Neural cell (in vitro differentiated cells): ENCODE measurements at regions not wholly inside any gene's neighbourhood (a gene's known extent, or its start where the extent isn't known, plus 50 kb on each side); places are given as distances from the start of the nearest gene placed in this dataset.

Source experiments
- H2AFZ ChIP-seq: fragments of 200-600, 300-800 bp; sonication (generic), shearing (Covaris generic); 2 replicates; pipeline ENCODE4 v1.6.0; 2014; ENCODE audit warnings: low read depth, mild to moderate bottlenecking, antibody characterized with exemption, low read length, moderate library complexity
- H3F3A ChIP-seq: fragments of 200-600 bp; shearing (Covaris generic); 2 replicates; pipeline ENCODE4 v1.6.1; 2016; ENCODE audit warnings: mild to moderate bottlenecking, moderate library complexity, mixed read lengths, antibody characterized with exemption, low read length; ENCODE audit not compliant: insufficient read depth, poor library complexity, severe bottlenecking
- H3K27ac ChIP-seq: fragments of 200-600, 300-800 bp; sonication (generic), shearing (Covaris generic); 2 replicates; pipeline ENCODE4 v1.5.1; 2014; ENCODE audit warnings: mild to moderate bottlenecking, low read length, moderate library complexity
- H3K27me3 ChIP-seq: fragments of 300-800, 200-600 bp; sonication (generic), shearing (Covaris generic); 2 replicates; pipeline ENCODE4 v1.6.0; 2014; ENCODE audit warnings: mild to moderate bottlenecking, low read depth, low read length, moderate library complexity; ENCODE audit not compliant: insufficient read depth
- H3K36me3 ChIP-seq: fragments of 300-800, 200-600 bp; sonication (generic), shearing (Covaris generic); 2 replicates; pipeline ENCODE4 v1.5.1; 2014; ENCODE audit warnings: mild to moderate bottlenecking, antibody characterized with exemption, low read length, moderate library complexity; ENCODE audit not compliant: insufficient read depth
- H3K4me2 ChIP-seq: fragments of 300-800, 200-600 bp; sonication (generic), shearing (Covaris generic); 2 replicates; pipeline ENCODE4 v1.6.0; 2014; ENCODE audit warnings: mild to moderate bottlenecking, low read length
- H3K4me3 ChIP-seq: fragments of 300-800, 200-600 bp; sonication (generic), shearing (Covaris generic); 2 replicates; pipeline ENCODE4 v1.5.1; 2014; ENCODE audit warnings: mild to moderate bottlenecking, low read length, moderate library complexity
- H3K79me2 ChIP-seq: fragments of 200-600 bp; shearing (Covaris generic); replicated peaks from 2 replicates; pipeline ENCODE4 v1.6.0; 2014; ENCODE audit warnings: mild to moderate bottlenecking, low read length, moderate library complexity; ENCODE audit not compliant: insufficient read depth
- H3K9ac ChIP-seq: fragments of 300-800, 200-600 bp; sonication (generic), shearing (Covaris generic); 2 replicates; pipeline ENCODE4 v1.6.1; 2016; ENCODE audit warnings: mild to moderate bottlenecking, low read length, mixed read lengths
- H3K9me2 ChIP-seq: fragments of 200-600 bp; shearing (Covaris generic); 2 replicates; pipeline ENCODE4 v1.6.1; 2016; ENCODE audit warnings: mild to moderate bottlenecking, low read length, mixed read lengths; ENCODE audit not compliant: insufficient read depth
- H3K9me3 ChIP-seq: fragments of 200-600, 300-800 bp; sonication (generic), shearing (Covaris generic); 2 replicates; pipeline ENCODE4 v1.6.1; 2016; ENCODE audit warnings: mild to moderate bottlenecking, mixed run types, low read length, moderate library complexity, mixed read lengths
- H4K20me1 ChIP-seq: fragments of 200-600 bp; shearing (Covaris generic); 2 replicates; pipeline ENCODE4 v1.6.1; 2016; ENCODE audit warnings: mild to moderate bottlenecking, mixed run types; ENCODE audit not compliant: insufficient read depth
- EP300 ChIP-seq: fragments of 450-650 bp; conservative IDR thresholded peaks from 2 replicates; pipeline ENCODE4 v1.6.1; 2014; ENCODE audit warnings: antibody characterized with exemption, mild to moderate bottlenecking, moderate library complexity; ENCODE audit not compliant: poor library complexity, severe bottlenecking
- EZH2 ChIP-seq: fragments of 200-600, 300-800 bp; shearing (Covaris generic), sonication (generic); IDR thresholded peaks from 2 replicates; pipeline ENCODE4 v1.6.1; 2014; ENCODE audit warnings: antibody characterized with exemption, low read length, borderline replicate concordance, mild to moderate bottlenecking; ENCODE audit not compliant: insufficient read depth, poor library complexity, severe bottlenecking
- MXI1 ChIP-seq: fragments of 450-650 bp; conservative IDR thresholded peaks from 2 replicates; pipeline ENCODE4 v1.6.1; 2014; ENCODE audit warnings: antibody characterized with exemption, mild to moderate bottlenecking; ENCODE audit not compliant: poor library complexity, severe bottlenecking
- POLR2AphosphoS5 ChIP-seq: IDR thresholded peaks from 2 replicates; pipeline ENCODE4 v1.6.1; 2012
- RAD21 ChIP-seq: fragments of 450-650 bp; conservative IDR thresholded peaks from 2 replicates; pipeline ENCODE4 v1.6.1; 2014; ENCODE audit warnings: antibody characterized with exemption, mild to moderate bottlenecking, moderate library complexity
- REST ChIP-seq: IDR thresholded peaks from 2 replicates; pipeline ENCODE4 v1.6.1; 2012; ENCODE audit warnings: borderline replicate concordance
- SMC3 ChIP-seq: fragments of 450-650 bp; conservative IDR thresholded peaks from 2 replicates; pipeline ENCODE4 v1.6.1; 2014; ENCODE audit warnings: antibody characterized with exemption, mild to moderate bottlenecking, moderate library complexity; ENCODE audit not compliant: poor library complexity
- TAF1 ChIP-seq: IDR thresholded peaks from 2 replicates; pipeline ENCODE4 v1.6.1; 2012; ENCODE audit warnings: low read depth
- TF ChIP-seq, protein P1 (sequence below): fragments of 450-650 bp; IDR thresholded peaks from 2 replicates; pipeline ENCODE4 v1.5.1; 2014; ENCODE audit warnings: antibody characterized with exemption, mild to moderate bottlenecking, moderate library complexity; ENCODE audit not compliant: poor library complexity, severe bottlenecking

- H3K9ac ChIP-seq, result no peak overlapping the region
- no peaks in the 10 kb centered on the region for H3K79me2 ChIP-seq
- no peak overlapping the region for H2AFZ ChIP-seq
- TF ChIP-seq MXI1 (no peak), EP300 (no peak), REST (no peak), SMC3 (no peak), TAF1 (no peak), POLR2AphosphoS5 (no peak), EZH2 (no peak), RAD21 (no peak)
- TF ChIP-seq, protein P1, sequence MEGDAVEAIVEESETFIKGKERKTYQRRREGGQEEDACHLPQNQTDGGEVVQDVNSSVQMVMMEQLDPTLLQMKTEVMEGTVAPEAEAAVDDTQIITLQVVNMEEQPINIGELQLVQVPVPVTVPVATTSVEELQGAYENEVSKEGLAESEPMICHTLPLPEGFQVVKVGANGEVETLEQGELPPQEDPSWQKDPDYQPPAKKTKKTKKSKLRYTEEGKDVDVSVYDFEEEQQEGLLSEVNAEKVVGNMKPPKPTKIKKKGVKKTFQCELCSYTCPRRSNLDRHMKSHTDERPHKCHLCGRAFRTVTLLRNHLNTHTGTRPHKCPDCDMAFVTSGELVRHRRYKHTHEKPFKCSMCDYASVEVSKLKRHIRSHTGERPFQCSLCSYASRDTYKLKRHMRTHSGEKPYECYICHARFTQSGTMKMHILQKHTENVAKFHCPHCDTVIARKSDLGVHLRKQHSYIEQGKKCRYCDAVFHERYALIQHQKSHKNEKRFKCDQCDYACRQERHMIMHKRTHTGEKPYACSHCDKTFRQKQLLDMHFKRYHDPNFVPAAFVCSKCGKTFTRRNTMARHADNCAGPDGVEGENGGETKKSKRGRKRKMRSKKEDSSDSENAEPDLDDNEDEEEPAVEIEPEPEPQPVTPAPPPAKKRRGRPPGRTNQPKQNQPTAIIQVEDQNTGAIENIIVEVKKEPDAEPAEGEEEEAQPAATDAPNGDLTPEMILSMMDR, result no peak
- no peak overlapping the region for H3K4me3 ChIP-seq
- no peaks in the 10 kb centered on the region for H3F3A ChIP-seq
- no peak overlapping the region for H3K27ac ChIP-seq
- no peak overlapping the region for H3K4me2 ChIP-seq
- H3K27me3 ChIP-seq, result no peaks in the 10 kb centered on the region
- no peaks in the 10 kb centered on the region for H3K36me3 ChIP-seq
- H3K9me3 ChIP-seq, result no peaks in the 10 kb centered on the region
- H3K9me2 ChIP-seq, result no peaks in the 10 kb centered on the region
- H4K20me1 ChIP-seq, result no peaks in the 10 kb centered on the region
These were observed 442.0 kb downstream of the ACTL7B start for GRCh38 chr9:108413809-108414208.

GRCh38 chr9:108412755-108413154 lies 443.0 kb downstream of the ACTL7B start:
- H4K20me1 ChIP-seq, result no peaks in the 10 kb centered on the region
- H3K9me3 ChIP-seq, result no peaks in the 10 kb centered on the region
- no peak overlapping the region for H3K27ac ChIP-seq
- no peak overlapping the region for H3K4me2 ChIP-seq
- no peaks in the 10 kb centered on the region for H3K36me3 ChIP-seq
- TF ChIP-seq SMC3 (no peak), EZH2 (no peak), POLR2AphosphoS5 (no peak), RAD21 (no peak), TAF1 (no peak), REST (no peak), EP300 (no peak), MXI1 (no peak)
- TF ChIP-seq, protein P1, result no peak
- no peak overlapping the region for H3K9ac ChIP-seq
- no peaks in the 10 kb centered on the region for H3K9me2 ChIP-seq
- no peak overlapping the region for H3K4me3 ChIP-seq
- no peaks in the 10 kb centered on the region for H3K79me2 ChIP-seq
- H3F3A ChIP-seq, result no peaks in the 10 kb centered on the region
- no peak overlapping the region for H2AFZ ChIP-seq
- H3K27me3 ChIP-seq, result no peaks in the 10 kb centered on the region
